GM19463 (cell line): ENCODE measurements at regions not wholly inside any gene's neighbourhood (a gene's known extent, or its start where the extent isn't known, plus 50 kb on each side); places are given as distances from the start of the nearest gene placed in this dataset.
"Not testable (repeated sequence)": the region's sequence is repeated elsewhere in the genome, so short reads cannot be mapped to it uniquely, and the experiment has no call there.

Source experiments
- ATAC-seq: cut with Tn5 transposase; IDR thresholded peaks from one replicate; pipeline ENCODE4 v1.9.1; 2021; ENCODE audit warnings: mild to moderate bottlenecking, moderate library complexity; ENCODE audit not compliant: unreplicated experiment

DNA sequence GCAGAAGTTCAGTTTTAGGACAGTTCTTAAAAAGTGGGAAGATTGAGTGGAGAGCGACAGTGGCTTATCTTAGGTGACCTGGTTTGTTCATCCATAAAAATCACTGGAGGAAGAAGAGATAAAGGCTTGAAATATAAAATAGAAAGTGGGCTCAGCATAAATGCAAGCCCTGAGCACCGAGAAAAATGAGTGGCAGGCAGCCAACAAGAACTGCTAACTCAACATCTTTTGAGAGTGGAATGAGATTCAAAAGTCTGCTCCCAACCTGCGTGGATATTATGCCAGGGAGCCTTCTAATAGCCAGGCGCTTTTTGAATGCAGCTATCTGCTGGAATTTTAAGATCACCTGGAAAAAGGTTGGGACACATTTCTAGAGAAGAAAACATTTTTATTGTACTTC is 666.5 kb downstream of the FLRT2 start:
- no peak for ATAC-seq

DNA sequence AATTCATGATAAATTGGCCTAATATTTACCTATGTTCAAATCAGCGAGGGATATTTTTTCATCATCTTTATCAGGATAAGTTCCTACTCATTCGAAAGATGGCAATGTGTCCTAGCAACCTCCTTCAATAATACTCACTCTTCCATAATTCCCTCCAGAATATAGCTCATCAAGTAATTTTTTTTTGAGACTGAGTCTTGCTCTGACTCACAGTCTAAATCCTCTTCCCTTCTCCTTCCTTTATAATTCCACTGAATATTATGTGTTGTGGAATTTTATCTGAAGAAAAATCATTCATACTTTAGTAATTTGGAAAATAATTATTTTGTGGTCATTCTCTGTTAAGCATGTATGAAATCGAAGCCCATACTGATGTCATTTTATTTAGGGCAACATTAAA is 663.8 kb downstream of the FLRT2 start:
- ATAC-seq: no peak

DNA sequence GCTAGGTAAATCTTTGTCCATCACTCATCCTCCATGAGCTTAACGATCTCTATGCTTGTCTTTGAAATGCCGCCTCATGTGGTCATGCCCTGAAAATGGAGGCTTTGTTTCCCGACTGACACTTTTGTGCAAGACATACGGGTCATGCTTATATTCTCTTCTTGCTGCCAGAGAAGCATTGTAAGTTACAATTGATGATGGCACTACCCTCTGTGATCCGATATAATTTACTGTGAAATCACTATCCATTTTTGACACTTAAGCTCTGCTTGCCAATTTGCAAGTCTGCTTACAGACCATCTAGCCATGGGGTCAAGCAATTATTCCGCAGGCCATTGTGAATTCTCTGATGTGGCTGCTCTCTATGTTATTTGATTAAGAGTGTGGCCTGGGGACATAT is 650.0 kb downstream of the FLRT2 start:
- no peak for ATAC-seq

DNA sequence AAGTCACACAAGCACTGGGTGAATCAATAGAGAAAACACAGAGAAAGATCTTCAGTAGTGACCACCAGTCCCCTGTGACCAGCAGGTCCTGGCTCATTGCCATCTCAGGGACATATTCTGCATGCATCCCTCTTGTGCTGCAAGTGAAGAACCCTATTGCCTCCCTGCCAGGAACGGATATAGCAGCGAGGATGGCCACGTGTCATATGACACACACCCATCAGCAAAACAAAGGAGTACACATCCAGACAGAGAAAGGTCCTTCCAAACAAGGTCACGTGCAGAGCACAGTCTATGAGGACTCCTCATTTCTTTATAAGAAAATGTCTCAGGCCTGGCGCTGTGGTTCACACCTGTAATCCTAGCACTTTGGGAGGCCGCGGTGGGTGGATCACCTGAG is 638.4 kb downstream of the FLRT2 start:
- ATAC-seq: no peak

DNA sequence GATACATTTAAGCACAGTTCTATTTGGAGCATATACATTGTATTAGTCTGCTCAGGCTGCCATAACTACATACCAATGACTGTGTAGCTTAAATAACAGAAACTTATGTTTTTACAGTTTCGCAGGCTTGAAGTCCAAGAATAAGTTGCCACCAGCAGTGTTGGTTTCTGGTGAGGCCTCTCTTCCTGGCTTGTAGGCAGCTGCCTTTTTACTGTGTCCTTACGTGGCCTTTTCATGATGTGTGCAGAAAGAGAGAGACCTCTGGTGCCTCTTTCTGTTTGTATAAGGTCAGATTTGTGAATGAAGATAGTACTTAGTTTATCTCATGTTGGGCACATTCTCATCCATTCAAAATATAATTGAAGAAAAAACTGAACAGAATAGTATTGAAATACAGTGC is 636.6 kb downstream of the FLRT2 start:
- no peak for ATAC-seq

DNA sequence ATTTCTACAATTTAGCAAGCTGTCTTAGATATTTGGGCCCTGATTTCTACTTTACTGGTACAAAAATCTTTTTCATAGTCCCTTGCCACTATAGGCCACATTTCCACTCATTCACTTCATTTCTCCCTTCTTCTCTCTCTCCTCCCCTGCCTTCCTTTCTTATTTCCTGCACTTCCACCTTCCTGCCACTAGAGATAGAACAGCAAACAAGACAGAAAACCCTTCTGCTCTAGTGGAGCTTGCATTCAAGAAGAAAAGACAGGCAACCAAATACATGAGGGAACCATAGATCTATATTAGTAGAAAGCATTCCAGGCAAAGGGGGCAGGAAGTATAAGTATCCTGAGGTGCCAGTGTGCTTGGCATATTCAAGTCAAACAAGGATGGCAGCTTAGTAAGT is 623.5 kb downstream of the FLRT2 start:
- ATAC-seq: no peak

DNA sequence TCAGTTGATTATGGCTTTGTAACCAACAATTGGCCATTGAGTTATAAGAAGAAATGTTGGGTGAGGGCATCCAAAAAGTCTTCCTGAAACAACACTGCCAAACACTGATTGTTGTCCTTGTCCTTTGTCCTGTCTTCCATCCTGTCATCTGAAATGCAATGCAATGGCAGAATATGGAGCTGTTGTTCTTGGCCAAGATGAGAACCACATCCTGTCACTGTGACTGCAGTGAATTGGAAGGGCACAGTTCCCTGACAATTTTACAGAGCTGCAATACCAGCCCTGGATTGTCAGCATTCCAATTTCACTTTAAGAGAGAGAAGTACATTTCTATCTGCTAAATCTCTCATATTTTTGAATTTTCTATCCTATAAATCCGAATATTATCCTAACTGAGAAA is 613.3 kb downstream of the FLRT2 start:
- no peak for ATAC-seq

DNA sequence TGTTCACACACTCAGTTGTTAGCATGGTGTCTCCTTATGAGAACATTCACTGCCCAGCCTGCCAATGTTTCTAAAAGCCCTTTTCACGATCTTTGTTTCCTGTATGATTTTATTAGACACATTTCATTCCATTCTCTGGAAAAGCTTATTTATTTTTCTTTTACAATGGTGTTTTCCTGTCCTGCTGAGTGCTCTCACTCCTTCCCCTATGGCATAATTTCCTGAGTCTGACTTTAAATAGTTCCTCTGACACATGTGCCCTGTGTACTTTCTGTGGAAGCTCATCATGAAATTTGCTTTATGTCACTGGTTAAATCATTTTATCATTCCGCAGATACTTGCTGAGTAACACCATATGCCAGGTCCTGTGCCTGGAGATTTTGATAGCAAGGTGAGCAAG is 612.0 kb downstream of the FLRT2 start:
- no peak for ATAC-seq

DNA sequence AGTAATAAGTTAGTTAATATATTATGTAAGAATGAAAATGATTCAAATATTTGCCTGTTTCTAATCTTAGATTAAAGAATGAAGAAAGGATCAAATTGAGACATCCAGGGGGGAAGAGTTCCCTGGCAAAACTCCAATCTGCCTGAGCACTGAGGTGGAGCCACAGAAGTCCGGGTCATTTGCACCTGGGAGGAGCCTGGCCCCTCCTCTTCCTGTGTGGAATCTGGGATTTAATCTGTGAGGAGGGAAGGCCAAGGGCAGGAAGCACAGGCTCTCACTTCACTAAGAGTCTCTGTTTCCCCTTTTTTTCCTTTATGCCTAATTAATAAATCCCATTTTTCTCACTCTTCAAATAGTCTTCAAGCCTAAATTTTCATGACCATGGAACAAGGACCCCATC is 599.5 kb downstream of the FLRT2 start:
- ATAC-seq: no peak

DNA sequence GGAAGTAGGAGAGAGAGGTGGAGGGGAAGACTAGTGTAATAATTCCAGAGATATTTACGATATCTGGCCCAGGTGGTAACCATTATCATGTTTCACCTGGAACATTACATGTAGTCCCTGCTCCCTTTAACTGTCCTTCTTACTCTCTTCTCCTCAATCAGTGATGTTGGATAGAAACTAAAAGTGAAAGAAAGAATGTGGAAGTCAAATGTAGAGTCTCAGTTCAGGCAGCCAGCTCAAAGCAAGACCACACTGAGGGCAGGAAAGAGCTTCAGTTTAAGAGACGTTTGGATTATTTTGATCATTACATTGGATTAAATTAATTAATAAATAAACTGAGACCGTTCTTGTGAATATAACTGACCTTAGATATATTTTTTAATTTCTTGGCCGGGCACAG is 594.4 kb downstream of the FLRT2 start:
- no peak for ATAC-seq

DNA sequence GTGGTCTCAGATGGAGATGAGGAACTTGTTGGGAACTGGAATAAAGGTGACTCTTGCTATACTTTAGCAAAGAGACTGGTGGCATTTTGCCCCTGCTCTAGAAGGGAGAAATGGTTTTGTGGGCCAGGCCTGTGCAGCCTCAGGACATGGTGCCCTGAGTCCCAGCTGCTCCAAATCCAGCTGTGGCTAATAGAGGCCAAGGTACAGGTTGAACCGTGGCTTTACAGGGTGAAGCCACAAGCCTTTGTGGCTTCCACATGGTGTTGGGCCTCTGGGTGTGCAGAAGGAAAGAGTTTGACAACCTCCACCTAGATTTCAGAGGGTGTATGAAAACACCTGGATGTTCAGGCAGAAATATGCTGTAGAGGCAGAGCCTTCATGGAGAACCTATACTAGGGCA is 586.0 kb downstream of the FLRT2 start:
- no peak for ATAC-seq

DNA sequence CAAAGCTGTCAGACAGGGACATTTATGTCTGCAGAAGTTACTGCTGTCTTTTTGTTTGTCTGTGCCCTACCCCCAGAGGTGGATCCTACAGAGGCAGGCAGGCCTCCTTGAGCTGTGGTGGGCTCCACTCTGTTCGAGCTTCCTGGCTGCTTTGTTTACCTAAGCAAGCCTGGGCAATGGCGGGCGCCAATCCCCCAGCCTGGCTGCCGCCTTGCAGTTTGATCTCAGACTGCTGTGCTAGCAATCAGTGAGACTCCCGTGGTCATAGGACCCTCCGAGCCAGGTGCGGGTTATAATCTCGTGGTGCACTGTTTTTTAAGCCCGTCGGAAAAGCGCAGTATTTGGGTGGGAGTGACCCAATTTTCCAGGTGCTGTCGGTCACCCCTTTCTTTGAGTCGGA is 580.9 kb downstream of the FLRT2 start:
- not testable (repeated sequence) for ATAC-seq

DNA sequence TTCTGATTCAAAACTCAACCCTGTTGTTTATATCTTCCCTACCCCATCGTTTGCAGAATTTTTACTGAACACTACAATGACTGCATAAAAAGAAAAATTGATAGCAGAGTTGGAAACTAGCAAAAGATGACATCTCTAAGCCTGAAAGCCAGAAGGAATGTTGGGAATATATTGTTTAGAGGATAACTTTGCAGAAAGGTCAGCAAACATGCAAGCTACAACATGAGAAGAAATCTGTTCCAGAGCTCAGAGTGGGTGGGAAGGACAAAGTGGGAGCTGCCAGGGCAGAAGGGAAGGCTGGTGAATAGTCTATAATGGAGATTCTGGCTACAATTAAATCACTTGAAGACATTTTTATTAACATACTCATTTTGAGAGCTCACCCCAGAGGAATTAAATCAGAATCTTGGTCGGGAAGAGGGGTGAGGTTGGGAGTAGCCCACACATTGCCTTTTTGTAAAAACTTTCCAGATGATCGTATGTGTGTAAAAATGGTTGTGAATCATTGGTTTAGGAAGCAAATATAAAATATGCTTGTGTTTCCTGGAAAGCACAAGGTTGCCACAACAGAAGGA is 574.8 kb downstream of the FLRT2 start:
- no peak for ATAC-seq

DNA sequence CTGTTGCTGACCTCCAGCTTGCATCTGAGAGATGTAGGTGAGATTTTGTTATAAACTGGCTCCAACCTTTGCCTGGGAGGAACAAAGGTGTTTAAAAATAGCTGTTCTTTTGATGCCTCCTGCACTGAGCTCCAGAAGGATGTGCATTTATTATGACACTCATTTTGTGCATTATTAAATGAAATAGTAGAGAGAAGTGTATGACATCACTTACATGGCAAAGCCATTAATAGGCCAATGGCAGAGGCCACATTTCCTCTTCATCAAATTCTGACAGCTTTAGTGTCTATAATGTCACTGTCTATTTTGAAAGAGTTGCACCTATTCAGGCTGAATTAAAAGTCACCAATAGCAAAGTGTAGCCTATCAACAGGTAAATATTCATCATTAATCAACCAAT is 564.6 kb downstream of the FLRT2 start:
- ATAC-seq: no peak

DNA sequence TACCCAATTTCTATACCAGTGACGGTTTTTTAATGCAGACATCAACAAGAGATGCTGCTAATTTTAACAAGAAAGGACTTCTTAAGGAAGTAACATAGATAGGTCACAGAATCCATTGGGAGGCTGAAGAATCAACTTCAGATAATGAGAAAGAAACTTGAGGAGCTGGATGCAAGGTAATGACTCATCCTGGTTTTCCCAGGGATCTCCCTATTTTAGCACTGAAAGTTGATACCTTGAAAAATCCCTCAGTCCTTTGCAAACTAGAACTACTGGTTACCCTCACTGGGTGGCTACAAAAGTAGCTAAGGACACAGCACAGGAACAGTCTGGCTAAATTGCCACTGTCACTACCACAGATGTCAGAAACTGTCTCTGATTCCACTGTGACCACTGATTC is 561.9 kb downstream of the FLRT2 start:
- ATAC-seq: no peak

DNA sequence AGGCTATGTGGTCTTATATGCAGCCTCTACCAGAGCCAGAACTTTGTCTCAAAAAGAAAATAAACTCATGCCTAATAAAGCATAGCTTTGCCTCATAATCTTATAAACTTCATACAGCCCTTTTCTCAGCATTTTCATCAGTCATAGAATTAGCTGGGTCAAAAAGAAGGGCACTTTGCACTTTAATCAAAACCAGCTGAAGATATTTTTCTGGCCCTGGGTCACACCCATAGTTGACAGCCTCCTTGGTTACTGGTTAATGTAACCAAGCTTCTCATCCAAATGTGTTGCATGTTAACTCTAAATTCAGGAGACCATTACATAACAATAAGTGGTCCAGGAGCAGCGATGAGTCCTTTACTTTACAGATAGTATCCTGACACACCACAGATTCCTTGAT is 558.2 kb downstream of the FLRT2 start:
- ATAC-seq: no peak

DNA sequence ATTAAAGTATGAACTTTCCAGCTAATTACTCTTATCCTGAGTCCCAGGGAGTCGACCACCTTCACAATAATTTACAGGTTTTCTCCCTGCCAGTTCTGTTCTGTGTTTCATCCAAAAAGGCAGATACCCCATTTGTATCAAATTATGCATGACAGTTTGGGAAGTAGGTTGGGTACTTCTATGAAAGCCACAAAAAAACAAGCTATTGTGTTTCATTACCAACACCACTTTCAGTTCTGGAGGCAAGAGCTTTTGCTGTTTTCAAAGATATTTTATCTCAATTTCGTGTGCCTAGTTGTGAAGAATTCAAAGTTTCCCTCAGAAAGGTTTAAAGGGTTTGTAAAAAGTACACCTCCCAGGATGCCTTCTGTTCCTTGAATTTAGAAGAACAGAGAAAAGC is 557.4 kb downstream of the FLRT2 start:
- ATAC-seq: no peak

DNA sequence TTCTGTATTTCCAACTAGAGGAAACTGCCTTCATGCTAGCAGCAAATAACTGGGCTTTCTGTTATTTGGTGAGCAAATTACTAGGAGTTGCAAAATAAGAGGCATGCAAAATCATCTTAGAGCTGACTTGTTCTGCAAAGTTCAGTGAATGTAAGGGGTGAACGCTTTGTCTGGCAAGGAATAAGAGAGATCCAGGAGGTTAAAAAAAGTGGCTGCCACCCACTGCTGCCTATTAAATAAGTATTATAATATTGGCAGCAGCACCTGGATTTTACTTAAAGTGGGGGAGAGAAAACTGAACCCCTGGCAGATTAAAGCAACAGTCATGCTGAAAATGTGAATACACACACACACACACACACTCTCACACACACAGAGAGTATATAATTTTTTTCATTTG is 557.0 kb downstream of the FLRT2 start:
- ATAC-seq: no peak

DNA sequence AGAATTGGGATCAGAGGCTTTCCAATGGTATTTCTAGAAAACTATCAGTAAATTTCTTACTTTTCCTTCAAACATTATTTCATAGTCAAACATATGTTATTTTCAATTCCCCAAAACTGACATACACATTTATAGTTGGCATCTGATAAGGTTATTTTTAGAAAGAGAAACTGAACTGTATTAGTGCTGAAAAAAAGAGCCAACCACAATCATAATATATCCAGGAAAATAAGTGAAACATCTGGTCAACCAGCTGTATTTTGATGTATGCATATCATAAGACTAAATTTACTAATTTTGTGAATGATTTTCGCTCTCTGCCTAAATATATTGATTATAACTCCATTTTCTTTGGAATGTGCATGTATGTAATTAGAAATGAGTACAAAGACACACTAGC is 554.2 kb downstream of the FLRT2 start:
- no peak for ATAC-seq

DNA sequence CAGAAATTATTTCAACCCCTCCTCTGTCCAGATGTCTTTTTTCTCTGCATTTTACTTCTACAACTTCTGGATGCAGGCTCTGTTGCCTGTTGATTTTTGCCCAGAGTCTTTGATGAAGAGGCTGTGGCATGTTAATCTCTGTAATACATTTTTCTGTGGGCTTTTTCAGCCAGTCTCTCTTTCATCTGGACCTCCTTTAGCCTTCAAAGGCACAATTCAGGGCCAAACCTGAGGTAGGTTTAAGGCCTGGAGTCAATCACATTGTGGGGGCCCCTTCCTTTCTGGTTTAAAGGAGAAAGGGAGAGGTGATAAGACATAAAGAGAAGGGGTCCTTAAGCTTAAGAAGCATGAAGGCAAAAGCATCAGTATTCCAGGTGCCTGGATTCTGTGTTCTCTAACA is 553.7 kb downstream of the FLRT2 start:
- ATAC-seq: no peak

DNA sequence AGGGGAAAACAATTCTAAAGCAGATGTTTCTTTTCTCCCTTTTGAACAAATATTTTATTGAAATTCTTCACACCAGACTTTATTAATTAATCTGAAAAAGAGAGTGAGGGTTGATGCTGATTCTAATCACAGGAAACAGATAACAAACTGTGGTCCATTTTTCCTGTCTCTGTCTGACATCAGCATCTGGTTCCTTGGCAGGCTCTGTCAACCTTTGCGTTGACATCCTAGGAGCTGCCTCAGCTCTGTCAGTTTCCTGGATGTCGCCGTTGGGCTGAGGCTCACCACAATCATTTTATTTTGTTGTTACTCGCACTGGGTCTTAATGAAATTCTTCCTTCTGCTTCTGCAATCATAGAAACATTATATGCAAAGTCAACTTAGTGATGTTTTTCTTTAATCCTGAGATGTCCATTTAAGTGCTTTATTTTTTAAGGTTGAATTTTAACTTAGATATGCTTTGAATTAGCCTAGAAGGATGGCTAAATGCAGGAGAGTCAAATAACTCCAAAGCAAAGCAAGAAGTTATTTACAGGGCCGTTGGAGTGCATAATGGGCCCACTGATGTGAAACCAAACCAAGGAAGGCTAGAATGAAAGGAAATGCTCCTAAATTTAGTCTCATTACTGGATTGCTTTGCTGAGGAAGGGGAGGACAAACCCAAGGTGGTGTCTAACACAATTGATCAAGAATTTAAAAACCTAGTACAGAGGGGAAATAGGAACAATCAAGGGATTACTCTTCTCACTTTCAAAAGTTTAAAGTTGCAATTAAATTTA is 542.4 kb downstream of the FLRT2 start:
- no peak for ATAC-seq

DNA sequence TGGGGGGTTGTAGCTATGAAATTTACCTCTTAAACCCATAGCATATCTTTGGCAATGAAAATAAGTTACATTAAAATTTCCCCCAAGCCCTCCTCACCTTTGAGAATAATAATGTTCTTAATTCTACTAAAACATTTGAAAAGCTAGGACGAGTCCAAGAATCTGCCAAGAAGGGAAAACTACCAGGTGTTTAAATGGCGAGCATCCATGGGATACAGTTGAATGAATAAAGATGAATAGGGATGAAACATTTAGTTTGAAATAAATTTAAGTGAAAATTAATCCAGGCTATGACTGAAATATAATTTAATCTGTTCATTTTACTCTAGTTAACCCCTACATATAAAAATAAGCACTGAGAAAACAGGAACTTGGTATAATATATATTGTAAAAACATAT is 536.7 kb downstream of the FLRT2 start:
- ATAC-seq: no peak

DNA sequence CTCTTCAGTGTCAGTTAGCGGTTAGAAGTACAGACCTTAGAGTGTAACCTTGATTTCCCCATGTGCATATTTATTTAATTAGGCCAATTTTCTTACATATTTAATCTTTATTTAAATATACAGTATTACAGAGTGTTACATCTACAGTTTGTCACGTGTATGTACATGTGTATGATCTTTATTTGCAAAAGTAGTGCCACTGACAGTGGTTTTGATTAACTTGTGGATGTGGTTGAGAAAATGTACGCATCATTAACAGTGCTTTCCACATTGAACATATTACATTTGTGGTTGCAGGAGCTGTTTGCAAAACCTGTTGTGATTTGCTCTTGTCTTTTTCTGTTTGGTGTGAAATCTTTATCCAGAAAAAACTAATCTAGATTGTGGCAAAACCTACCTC is 535.5 kb downstream of the FLRT2 start:
- no peak for ATAC-seq
